IPS-NIHi7 (cell line): ENCODE measurements at regions not wholly inside any gene's neighbourhood (a gene's known extent, or its start where the extent isn't known, plus 50 kb on each side); places are given as distances from the start of the nearest gene placed in this dataset.

Experiments used
- DNase-seq: peaks from one replicate; pipeline ENCODE4 v3.0.0; 2012; ENCODE audit warnings: mixed read lengths; ENCODE audit errors: extremely low spot score

DNA sequence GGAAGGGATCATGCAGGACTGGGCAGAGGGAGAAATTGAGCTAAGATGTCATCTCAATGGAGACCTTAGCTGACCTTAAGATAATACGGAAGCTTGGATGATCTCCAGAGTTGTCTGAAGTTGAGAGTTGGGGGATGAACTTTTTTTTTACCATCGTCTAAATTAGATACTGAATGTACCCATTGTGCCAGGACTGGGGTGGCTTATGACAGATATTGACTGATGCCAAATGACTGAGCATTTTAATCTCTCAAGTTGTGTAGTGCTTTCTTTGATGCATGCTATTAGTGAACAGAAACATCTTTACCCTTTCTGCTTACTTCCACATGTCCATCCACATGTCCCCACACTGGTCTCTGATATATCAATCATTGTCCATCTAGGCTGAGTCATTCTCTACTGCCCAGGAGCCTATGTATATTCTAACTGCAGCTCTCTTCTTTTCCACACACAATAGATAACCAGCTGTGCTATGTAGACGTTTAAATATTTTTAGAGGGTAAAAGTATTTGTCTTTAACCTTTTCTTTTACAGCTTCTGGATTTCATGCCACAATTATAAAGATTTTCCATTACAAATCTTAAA is 60.2 kb upstream of the ZKSCAN2 start:
- no peak for DNase-seq

DNA sequence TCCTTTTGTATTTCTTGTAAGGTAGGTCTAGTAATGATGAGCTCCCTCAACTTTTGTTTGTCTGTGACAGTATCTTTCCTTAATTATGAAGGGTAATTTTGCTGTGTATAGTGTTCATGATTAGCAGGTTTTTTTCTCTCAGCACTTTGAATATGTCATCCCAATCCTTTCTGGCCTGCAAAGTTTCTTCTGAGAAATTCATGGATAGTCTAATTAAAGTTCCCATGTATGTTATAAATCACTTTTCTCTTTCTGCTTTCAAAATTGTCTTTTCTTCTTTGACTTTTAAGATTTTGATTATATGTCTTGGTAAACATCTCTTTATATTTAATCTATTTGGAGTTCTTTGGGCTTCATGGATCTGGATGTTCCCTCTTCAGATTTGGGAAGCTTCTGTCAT is 54.3 kb upstream of the ZKSCAN2 start:
- no peak for DNase-seq

DNA sequence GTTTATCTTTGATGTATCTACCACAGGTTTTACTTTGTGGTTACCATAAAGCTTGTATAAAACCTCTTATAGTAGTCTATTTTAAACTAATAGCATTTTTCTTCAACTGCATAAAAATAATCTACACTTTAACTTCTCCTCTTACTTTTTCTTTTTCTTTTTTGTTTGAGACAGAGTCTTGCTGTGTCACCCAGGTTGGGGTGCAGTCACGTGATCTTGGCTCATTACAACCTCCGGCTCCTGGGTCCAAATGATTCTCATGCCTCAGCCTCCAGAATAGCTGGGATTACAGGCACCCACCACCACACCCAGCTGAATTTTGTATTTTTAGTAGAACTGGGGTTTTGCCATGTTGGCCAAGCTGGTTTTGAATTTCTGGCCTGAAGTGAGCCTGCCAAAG is 53.4 kb upstream of the ZKSCAN2 start:
- DNase-seq: no peak
